Activated T-cell treated with anti-CD3 and anti-CD28 coated beads for 48 hours (primary cell): ENCODE measurements at regions not wholly inside any gene's neighbourhood (a gene's known extent, or its start where the extent isn't known, plus 50 kb on each side); places are given as distances from the start of the nearest gene placed in this dataset.
A peak's percentile ranks its signal among the peaks of the same experiment; 100 is the strongest.
"Not testable (repeated sequence)": the region's sequence is repeated elsewhere in the genome, so short reads cannot be mapped to it uniquely, and the experiment has no call there.

Source experiments
- DNase-seq: peaks from one replicate; pipeline ENCODE4 v3.0.0-alpha.2; 2020; ENCODE audit warnings: low read depth

DNA sequence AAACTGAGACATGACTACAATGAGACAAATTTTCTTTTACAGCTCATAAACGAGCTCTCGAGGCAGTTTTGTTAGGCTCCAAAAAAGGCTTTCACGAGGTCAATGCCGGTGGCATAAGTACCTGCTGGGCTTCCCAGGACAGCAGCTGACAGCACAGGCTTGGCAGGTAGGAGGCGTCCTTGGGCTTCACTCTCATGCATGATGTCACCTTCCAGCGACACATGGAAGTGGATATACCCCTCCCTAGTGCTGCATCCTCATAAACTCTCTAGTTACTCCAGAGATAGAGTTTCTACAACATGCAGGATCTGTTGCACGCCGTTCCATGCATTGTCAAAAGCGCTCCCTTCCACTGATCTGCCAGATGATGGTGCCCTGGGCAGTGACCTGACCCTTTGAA, 112.5 kb upstream of the PAXBP1 start:
- no peak for DNase-seq

DNA sequence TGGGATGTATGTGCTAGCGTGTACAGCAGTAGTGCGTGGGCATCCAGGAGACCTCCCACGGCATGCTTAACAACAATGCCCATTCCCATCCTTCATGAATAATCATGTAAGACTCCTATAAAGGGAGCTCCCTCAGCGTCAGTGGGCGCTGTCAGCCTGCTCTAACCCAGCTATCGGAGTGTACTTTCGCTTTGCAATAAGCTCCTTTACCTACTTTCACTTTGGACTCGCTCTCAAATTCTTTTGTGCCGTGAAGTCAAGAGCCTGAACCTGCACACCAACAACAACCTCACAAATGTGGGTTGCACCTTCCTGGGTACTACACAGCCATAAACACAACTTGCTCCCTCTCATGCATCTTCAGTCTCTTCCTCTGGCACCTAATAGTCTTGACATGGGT, 114.8 kb upstream of the PAXBP1 start:
- peak; percentile 2 for DNase-seq

DNA sequence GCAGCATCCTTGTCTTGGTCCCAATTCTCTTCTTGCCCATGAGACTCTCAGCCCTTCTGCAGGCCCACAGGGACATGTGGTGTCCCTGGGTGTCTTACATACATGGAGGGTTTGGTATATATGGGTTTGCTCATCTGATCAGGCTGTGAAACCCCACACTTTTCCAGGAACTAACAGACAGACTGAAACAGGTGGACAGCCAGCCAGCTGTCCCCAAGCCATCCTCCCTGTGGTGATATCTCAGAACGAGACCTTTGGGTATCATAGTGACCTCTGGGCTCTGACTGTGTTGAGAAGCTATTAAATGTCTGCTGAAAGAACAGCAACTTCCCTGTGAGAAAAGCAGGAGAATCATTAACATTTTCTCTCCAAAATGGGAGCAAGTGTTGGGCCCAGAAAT, 115.5 kb upstream of the PAXBP1 start:
- DNase-seq: no peak

DNA sequence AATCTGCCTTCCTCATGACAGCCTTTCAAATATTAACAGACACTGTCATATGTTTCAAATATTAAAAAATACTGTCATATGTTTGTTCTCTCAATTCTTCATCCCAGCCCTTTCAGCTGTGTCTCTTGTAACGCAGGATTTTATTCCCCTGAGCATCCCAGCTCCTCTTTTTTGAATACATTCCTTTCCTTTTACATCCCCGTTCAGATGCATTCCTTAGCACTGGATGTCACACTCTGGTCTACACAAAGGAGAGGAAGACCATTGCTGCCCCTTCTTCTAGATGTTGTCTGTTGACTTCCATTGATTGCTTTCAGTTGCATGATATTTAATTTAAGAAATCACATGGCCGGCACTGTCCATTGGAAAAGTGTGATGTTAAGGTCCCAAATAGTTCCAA, 117.4 kb upstream of the PAXBP1 start:
- DNase-seq: no peak

DNA sequence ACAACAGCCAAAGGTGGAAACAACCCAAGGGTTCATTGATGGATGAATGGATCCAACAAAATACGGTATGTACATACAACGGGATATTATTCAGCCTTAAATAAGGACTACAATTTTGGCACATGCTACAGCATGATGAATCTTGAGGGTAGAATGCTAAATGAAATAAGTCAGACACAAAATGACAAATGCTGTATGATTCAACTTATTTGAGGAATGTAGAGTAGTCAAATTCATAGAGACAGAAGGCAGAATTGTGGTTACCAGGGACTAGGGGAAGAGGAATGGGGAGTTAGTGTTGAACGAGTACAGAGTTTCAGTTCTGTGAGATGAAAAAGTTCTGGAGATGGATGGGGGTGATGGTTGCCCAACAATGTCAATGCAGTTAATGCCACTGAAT, 118.0 kb upstream of the PAXBP1 start:
- no peak for DNase-seq

DNA sequence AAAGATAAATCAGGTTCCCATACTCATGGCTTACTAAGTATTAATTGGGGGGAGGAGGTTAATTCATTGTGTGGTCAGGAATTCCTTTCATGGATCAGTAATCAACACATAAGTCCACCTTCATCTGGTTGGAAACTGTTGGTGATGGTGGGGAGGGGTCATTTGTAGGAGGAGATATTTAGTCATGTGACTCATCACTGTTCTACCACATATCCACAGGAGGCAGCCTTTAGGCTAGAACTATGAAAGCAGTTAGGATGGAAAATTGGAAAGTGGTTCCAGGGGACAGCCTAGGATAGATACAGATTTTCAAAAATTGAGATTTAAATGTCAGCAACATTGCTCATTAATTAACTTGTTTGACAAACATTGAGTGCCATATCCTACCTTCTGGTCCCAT, 122.8 kb upstream of the PAXBP1 start:
- no peak for DNase-seq

DNA sequence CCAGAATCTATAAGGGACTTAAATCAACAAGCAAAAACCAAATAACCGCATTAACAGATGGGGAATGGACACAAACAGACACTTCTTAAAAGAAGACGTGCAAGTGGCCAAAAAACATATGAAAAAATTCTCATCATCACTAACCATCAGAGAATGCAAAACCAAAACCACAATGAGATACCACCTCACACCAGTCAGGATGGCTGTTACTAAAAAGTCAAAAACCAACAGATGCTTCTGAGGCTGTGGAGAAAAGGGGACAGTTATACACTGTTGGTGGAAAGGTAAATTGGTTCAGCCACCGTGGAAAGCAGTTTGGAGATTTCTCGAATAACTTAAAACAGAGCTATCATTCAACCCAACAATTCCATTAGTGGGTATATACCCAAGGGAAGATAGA, 124.9 kb upstream of the OLIG2 start:
- DNase-seq: no peak

DNA sequence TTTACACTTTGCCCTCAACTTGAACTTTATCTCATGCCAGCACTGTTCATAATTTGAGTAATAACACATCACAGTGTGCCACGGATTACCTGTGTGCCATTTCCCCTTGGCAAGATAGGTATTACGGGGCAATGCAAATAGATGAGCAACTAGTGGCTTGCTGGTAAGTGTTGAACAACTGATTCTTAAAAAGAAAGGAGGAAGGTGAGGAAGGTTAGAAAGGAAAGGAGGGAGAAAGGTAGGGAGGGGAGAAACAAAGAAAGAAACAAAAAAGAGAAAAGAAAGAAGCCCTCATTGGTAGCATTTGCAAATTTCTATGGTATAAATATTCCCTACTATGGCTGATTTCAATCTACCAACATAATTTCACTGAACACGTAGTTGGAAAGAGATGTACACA, 118.2 kb upstream of the OLIG2 start:
- DNase-seq: no peak

DNA sequence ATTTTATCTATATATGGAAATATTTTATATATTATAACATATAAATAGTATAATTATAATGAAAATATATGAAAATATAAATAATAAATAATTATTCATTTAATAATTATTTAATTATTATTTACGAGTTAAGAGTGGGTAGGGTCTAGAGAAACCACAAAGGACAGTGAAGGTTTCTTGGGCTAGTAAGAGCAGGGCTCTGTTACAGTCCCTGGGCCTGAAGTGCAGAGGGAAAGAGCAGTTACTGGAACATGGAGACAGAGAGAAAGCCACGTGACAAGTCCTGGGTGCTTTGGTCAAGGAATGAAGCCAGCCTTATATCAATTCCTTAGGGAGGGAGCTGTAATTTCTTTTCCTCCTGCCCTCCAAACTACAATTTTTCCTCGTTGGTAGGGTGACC, 117.2 kb upstream of the OLIG2 start:
- no peak for DNase-seq

DNA sequence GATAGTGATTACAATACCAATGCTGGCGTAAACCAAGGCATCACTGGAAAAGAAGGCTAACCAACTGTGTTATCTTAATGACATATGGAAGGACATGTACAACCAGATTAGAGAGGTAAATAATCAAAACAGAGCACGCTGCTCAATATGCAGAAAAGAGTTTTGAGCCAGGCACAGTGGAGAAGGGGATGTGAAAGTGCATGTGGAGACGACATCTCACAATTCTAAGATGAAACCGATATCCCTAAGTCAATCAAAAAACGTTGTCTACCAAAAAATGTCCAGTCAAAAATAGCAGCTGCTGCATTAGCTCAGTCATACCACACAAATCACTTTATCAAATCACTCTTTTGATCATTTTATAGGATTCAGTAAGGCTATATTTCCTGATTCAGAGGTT, 116.3 kb upstream of the OLIG2 start:
- DNase-seq: no peak

DNA sequence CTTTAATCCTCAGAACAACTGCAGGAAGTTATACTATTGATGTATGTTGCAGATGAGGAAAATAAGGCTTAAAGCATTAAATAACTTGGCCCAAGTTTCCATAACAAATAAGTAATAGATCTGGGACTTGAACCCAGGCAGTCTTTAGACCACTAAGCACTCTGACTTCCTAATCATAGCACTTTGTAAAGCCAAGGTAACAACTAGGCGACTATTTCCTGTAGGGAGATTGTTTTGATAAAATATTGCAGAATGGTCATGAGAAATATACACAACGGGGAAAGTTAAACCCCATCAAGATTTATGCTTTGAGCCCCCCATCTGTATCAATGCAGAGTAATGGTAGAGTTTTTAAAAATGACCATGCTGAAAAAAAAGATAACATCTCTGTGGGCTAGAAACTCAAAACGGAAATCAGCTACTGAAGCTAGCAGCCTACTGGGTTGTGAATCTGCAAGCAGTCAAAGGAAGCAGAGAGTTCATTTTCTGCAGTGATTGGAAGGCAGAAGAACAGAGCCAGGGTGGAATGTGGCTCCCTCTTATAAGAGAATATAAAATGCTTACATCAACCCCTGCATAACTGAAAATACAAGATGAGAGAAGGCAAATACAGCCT, 111.2 kb upstream of the OLIG2 start:
- no peak for DNase-seq

DNA sequence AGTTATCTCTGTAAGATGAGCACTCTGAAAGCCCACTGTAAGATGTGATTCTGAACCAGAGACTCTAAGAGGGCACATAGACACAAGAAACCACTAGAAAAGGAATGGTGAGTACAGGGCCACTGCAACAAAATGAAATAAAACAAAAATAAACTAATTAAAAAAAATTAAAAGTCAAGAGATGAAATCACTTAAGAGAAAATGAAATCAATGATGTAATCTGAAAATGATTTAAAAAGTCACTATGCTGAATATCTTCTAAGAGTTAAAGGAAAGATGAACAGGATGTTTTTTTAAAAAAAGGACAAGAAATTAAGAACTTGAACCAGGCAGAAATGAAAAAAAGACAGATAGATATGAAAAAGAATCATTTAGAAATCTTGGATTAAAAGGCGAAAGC, 110.6 kb upstream of the OLIG2 start:
- no peak for DNase-seq

DNA sequence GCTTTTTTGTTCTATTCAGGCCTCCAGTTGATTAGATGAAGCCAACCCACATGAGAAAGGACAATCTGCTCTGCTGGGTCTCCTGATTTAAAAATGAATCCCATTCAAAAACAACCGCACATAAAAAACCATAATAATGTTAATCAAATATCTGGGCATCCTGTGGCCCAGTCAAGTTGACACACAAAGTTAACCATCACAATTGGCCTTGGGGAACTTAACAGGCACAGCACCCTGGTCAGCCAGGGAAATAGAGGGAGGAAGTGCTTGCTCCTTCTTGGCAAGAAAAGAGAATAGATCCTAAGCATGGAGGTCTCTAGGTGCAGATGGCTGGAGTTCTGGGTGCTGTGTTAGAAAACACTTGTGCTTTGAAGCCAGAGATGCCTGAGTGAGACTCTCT, 109.6 kb upstream of the OLIG2 start:
- no peak for DNase-seq

DNA sequence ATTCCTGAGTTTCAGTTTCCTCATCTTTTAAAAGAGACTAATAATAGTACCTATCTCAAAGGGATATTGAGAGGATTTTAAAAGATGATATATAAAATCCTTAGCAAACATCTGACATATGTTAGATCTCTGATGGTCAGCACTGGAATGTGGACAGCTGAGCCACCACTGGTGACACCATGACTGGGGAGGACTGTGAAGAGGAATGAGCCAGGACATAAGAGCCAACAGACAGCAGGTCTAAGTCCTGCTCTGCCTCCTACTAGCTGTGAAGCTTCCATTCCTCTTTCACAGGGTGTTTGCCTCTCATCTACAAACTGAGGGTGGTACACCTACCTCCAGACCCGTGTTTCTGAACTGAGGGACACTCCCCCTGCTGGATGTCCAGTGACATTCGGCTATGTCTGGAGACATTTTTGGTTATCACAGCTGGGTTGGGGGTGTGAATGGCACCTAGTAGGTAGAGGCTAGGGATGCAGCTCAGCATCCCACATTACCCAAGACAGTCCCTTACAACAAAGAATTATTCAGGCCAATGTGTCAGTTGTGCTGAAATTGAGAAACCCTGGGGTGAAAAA, 109.1 kb upstream of the OLIG2 start:
- no peak for DNase-seq

DNA sequence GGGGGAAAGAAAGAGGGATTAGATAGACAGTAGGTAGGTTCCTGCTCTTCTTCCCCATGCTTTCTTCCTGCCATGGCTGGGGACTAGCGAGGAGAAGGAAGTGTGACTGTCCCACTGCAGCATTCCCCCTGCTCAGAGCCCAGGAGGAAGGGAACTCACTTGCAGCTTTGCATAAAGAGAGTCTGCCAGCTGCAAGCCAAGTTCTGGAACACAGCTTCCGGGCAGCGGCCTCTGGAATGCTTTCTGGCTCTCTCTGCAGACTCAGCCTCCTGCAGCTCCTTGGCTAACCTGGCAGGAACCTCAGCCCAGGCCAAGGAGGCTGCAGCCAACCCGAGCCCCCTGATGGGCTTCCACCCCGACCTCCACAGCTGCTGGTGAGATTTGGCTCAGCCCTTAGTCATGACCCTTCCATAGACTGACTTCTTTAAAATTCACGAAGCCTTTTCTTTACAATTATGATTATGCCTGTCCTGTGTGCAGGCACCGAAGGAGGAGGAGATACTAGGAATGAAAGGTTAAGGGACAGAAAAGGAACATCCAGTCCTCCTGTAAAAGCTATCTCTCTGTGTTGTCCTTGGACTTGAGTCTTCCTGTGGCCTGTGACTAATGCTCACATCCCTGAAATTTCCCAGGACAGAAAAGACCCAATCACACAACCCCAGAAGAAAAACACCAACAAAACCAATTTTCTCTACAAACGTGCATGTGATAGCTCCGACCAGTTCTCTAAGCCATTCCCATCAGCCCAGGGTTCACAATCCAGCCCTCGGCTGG, 108.2 kb upstream of the OLIG2 start:
- DNase-seq: no peak

DNA sequence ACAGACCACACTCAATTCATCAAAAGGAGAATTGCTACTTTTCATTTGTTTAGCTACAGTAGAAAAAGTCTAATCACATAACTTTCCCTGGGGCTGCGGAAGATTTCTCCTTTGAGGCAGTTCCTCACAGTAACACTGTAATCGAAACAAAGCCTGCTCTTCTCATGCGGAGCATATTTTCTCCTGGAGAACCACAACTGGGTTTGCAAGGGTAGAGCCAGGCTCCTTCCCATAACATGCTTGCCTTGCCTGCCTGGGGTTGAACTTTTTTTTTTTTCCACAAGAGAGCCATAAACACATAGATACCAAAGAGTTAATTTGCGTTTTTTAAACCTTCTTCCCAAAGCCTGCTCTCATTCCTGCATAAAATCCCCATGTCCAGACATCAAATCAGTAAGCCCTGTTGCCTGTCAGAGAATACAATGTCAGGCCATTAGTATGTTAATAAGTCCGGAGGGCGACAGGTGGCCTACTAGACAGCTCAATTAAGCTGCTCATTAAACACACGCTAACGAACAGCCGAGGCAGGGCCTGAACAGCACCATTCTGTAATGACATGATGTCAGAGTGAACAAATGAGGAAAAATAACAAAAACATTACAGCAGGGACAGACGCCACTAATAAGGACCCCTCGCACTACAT, 107.1 kb upstream of the OLIG2 start:
- DNase-seq: no peak

DNA sequence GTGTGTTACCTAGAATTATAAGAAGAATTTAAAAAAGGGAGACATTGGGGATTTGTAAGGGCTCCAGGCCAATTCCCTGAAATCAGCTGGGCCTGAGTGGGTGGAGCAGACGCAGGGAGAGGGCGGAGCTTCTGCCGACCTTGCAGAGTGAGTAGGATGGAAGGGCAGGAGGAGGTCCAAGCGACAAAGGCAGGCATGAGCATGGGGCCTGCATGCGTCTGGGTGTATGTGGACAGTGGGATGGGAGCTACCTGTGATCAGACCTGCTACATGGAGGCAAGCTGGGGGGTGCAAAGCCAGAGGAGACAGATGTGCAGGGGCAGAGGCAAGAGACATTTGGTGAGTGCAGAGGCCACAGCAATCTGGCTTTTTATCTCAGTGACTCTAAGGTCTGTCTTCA, 105.3 kb upstream of the OLIG2 start:
- no peak for DNase-seq

DNA sequence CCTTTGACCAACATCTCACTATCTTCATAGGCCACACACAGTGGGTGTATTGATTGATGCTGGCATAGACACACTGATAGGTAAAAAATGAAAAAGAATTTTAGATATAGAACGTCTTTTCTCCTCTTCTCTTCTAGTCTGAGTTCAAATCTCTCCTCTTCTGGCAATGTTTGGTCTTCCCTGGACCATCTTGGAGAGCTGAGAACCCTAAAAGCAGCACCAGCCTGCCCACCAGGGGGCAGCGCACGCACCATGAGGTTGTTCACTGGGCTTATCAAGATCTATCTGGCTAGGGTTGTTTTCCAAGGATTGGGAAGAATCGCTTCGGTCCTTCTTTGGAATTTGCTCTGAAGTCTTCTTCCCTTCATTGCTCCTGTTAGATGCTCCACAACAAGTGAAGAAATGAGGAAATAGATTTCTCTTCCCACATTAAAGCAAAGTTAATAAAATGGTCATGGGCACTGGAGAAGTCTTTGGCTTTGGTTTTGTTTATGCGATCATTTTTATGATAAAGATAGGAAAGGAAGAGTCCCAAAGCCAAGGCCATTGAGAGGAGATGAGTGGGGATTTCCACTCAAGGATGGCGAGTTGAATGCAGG, 104.0 kb upstream of the OLIG2 start:
- DNase-seq: peak; percentile 21

DNA sequence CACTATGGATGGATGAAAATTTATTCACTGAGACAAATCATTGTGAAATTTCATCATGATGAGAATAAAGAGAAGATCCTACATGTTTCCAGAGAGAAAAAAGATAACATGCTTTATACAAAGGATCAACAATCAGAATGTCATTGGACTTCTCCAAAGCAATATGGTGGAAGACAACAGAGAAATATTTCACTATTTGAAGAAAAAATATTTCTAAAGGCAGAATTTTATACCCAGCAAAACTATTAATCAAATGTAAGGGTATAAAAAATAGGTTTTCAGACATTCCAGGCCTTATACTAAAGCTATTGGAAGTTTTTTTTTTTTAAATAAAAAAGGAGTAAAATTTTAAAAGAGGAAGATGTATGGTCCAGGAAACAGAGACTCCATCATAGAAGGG, 100.6 kb upstream of the OLIG2 start:
- no peak for DNase-seq

DNA sequence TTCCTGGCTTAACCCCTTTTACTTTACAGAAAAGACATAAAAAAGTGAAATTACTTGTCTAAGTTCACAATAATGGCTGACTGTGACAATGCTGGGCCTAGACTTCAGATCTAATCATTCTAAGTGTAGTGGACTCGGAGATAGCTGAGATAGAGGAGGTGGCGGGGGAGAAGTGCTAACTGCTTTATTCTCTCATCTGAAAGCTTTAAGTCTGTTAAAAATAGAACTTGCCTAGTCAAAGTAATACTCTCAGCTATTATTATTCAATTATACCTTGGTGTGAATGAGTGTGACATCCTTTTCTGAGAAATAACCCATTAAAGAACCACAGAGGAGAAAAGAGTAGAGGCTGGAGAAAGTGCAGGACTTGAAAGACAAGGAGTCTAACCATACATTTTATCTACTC, 96.1 kb upstream of the OLIG2 start:
- no peak for DNase-seq

DNA sequence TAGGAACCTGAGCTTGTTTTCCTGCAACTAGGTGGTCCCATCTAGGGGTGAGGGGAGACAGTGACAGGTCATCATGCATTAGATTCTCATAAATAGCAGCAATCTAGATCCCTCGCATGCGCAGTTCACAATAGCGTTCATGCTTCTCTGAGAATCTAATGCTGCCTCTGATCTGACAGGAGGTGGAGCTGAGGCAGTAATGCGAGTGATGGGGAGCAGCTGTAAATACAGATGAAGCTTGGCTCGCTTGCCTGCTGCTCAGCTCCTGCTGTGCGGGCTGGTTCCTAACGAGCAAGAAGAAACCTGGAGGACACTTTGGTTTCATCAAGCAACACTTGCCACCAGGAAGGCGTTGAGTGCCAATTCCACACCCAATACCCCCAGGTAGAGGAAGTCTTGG, 95.1 kb upstream of the OLIG2 start:
- no peak for DNase-seq

DNA sequence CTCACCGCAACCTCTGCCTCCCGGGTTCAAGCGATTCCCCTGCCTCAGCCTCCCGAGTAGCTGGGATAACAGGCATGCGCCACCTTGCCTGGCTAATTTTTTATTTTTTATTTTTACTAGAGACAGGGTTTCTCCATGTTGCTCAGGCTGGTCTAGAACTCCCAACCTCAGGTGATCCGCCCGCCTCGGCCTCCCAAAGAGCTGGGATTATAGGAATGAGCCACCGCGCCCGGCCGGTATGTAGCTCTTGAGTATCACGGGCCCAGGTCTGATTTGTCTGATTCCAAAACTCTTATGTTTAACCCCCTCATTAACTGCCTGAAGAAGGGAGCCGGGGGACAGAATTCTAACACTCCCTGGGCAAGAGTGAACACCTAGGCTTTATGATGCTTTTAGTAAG, 91.7 kb upstream of the OLIG2 start:
- DNase-seq: not testable (repeated sequence)

DNA sequence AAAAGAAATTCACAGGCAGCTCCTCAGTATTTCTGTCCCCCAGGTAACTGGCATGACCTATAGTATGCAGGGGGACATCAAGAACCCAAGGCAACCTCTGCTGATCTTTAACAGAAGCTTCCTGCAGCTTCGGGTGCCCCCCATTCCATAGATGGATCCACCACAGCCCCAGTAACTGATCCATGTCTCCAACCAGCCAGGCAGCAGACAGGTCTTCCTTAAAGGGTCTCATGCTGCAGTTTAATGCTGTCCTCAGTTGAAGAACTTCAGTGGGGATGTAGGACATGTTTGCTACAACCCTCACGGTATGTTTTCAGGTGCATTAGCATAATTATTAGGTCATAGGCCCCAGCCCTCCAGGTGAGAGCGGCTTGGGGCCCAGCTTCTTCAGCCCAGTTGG, 90.9 kb upstream of the OLIG2 start:
- DNase-seq: no peak
